ENCODE measurements at regions not wholly inside any gene's neighbourhood (a gene's known extent, or its start where the extent isn't known, plus 50 kb on each side); places are given as distances from the start of the nearest gene placed in this dataset.

- no peak for TF ChIP-seq CTCF (IDR thresholded peaks at IDR 0.05)
- no peak for TF ChIP-seq POLR2A (IDR thresholded peaks at IDR 0.05)
Measured at GRCh38 chr5:82967072-82967471, 110.1 kb downstream of the TMEM167A start.

Data from body of pancreas (tissue), 4 donors.